NCI-H82 treated with DMSO at 0.1 percent for 48 hours (cell line): ENCODE measurements at regions not wholly inside any gene's neighbourhood (a gene's known extent, or its start where the extent isn't known, plus 50 kb on each side); places are given as distances from the start of the nearest gene placed in this dataset.
"Not testable (repeated sequence)": the region's sequence is repeated elsewhere in the genome, so short reads cannot be mapped to it uniquely, and the experiment has no call there.

Experiments used
- DNase-seq: peaks from one replicate; lab custom pipeline; 2025; ENCODE audit not compliant: unreplicated experiment; lab: John Stamatoyannopoulos, UW

DNA sequence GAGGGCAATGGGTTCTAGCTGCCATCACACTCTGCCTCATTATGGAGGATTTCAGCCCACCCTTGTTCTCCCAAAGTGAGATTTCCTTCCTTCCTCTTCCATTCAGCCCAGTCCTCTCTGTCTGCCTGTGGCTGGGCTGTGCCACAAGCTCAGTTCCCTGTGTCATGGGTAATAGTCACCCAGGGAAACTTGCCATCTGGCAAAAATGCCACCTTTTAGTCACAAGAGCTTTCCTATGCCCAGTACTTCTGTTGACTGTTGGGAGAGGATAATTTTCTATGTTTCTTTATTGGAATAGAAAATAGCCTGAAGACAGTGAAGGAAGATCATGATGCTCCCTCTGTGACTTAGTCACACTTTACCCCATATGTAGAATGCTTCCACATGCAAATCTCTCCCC, 71.4 kb downstream of the TLR4 start:
- DNase-seq: no peak

DNA sequence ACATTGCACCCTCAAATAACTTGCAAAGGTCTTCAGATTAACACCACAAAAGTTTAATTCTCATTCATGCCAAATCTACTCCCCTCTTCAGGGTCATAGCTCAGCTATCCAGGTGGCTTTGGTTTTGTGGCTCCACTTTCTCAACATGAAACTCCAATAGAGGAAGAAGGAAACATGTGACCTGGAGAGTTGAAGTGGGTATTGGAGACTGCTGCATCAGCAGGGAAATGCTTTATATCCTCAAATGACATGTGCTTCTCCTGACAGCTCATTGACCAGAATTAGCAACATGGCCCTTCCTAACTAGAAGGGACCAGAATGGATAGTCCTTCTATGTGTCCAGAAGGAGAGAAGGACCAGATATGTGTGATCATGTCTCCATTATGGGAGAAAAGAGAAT, 73.6 kb downstream of the TLR4 start:
- no peak for DNase-seq

DNA sequence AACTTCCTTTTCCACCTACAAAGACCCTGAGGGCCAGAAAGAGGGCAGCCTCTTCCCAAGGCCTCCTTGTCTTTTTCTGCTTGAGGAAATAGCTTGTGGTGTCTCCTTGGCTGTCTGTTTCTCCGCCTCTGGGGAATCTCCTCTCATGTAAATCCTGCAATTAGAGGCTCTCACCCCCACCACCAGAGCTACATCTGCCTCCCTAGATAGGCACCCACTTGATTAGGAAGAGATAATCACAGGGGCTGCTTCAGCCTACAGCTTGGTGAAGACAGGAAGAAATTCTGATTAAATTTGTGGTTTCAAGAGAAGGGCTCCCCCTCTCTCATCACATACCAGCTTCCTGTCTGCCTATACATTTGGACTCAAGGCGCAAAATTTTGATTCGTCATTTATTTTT, 75.6 kb downstream of the TLR4 start:
- peak; percentile 71 for DNase-seq

DNA sequence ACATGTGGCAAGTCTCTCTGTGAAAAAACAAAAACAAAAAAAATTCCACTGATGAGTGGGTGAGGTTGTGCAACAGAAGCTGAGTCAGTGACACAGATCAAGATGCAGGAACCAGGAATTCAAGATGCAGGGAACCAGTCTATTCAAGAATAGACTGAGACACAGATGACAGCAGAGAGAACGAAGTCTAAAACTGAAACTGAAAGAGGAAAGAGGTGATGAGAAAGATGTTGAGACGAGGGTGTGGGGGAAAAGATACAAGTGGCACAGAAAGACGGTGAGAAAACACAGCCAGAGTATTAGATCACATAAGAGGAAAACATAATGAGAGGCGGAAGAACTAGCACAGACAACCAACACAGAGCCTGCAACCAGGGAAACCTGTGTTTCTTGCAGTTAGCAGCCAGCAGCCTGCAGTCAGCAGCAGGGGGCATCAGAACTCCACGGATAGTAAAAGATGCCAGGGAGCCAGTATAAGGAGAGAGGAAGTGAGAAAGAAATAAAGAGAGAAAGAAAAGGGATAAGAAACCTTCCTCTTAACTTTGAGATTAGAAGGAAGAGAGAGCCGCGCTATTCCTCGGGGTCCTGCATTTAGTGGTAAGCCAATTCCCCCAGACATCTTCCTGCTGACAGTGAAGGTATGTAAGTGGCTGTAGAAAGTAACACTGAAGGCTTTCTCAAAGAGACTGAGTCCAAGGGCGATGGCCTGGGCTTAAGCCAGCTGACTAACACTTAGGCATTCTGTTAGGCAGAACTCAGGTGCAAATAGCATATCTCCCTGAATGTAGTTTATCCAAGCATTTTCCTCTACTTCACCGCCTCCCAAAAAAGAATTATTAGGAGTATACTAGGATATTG, 79.0 kb downstream of the TLR4 start:
- peak; percentile 75 for DNase-seq

DNA sequence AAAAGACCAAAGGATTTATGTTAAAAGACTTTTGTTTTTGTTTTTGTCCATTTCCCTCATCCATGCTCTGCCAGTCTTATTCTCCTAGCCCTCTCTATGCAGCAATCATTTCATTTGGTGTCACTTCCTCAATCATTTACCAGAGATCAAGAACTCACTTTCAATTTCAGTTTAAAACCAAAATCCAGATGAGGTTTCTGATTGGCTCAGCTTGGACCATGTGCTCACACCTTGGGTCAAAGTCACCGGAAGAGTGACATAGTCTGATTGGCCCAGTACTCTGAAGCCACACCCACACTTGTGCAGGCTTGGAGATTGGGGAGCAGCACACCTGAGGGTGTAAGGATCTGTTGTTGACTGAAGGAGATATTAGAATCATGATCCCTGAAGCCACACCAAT, 79.6 kb downstream of the TLR4 start:
- no peak for DNase-seq

DNA sequence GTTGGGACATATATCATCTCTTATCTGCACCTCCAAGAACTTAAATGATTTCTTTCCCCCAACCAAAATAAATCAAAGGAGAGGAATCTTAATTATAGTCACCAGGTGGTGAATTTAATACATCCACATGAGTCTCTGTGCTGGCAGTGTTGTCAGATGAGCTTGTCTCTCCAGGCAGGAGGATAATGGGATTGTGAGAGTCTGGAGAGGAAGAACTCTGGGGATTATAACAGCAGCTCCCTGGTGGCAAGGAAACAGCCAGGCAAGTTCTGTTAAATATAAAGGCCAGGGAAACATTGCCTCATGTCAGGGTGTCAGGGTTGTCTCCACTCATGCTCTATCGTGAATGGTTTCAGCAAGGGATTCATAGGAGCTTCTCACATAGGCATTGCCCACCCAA, 80.8 kb downstream of the TLR4 start:
- peak; percentile 91 for DNase-seq

DNA sequence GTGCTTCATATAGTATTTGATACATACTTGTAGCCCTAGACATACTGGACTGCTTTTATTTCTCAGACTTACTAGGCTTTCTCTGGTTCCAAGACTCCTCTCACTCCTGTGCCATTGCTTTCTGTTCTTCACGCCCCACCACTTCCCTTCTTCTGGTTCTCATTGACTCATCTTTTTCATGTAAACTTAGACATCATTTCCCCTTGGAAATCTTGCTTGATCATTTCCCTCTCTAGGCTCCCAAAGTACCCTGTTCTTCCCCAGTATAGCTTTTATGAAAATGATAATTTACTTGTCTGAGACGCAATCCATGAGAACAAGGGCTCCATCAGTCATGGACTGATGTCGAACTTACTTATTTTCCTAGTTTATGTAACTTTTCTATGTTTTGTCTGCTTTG, 83.5 kb downstream of the TLR4 start:
- no peak for DNase-seq

DNA sequence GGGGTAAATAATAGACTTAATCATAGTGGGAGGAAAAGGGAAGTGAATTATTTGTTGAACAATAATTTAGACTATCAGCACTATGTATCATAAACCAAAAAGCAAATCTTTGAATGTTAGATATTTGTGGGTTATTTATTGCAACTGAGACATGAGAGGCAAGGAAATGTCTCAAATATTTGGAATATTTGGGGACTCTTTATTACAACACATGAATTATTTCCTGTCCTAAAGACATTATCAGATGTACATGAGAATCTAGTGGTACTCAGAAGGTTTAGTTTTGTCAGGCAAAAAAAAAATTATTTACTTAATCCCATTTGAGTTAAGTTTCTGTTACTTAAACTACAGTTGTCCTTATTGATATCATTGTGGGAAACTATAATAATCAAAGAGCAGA, 91.1 kb downstream of the TLR4 start:
- DNase-seq: no peak

DNA sequence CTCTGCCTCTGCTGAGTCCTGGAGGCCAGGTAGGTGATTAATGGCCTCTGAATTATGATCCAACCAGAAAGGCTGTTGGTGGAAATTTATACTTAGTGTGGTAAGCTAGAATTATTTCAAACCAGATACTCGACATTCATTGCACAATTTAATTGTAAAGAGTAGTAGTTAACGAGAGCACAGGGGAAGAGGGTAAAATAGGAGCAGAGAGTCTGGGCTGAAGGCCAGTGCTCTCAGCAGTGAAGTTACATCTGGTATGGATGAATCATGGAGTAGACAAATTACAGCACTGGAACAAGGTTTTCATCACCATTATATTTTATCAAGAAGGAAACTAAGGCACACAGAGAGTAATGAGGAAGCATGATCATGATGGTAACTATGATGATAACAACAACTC, 92.5 kb downstream of the TLR4 start:
- no peak for DNase-seq

DNA sequence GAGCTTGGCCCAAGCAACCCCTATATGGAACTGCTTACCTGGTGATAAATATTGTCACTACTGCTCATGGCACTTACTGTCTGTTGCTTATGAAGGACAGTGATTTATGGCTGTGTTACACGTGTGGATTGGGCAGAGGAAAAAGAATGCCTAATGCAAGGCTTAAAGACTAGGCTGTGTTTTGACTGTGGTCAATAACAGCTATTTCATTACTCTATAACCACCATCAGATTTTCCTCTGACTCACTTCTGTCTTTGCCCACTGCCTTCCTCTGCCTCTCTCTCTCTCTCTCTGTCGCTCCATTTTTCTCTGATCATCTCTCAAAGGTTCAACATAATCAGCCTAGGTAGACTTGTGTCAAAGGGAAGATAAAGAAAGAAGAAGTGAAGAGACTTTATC, 96.2 kb downstream of the TLR4 start:
- no peak for DNase-seq

DNA sequence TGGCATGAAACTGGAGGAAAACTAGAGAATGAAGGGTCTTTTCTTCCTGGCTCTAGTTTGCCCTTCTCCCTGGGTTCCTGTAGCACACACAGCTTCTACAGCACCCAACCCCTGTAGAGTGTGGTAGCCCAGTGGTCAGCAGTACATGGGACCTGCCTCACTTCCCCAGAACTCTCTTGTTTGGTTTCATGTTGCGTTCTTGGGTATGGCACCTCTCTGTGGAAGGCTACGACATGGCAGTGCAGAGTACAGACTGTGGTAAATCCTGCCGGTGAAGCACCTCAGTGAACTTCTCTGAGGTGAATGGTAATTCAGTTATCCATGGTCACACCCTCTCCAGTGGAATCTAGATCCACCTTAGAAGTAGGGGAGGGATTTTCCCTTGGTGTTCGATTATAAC, 105.5 kb downstream of the TLR4 start:
- no peak for DNase-seq

DNA sequence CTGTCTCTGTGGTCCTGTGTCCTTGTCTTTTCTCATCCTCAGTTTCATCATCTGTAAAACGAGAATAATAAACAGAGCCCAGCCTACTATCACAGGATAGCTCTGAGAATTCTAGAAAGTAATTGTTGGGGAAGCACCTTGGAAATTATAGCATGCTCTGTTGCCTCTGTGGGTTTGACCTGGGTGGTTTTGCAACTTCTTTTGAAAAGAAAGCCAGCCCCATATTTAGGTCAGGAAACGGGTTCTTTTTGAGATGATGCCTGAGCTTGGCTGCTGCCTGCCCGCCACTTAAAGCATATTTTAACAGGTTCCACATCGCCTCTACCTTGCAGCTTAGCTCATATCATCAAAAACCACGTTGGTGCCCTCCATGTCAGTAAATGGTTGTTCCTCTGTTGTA, 111.1 kb downstream of the TLR4 start:
- no peak for DNase-seq

DNA sequence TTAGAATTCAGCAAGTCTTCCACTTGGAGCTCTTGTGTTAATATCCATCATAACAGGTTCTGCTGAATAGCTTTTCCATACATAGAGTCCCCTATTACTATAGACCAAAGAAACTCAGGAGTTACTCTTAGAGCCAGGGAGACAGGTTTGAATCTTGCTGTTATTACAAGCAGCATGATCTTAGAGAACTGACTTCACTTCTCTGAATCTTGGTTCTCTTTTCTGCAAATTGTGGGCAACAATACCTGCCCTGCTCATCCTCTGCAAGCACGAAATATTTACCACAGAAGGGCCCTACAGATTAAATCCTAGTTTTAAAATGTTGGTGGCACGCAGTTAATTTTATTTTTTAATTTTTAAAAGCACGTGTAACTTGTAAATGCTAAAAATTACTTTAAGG, 111.7 kb downstream of the TLR4 start:
- no peak for DNase-seq

DNA sequence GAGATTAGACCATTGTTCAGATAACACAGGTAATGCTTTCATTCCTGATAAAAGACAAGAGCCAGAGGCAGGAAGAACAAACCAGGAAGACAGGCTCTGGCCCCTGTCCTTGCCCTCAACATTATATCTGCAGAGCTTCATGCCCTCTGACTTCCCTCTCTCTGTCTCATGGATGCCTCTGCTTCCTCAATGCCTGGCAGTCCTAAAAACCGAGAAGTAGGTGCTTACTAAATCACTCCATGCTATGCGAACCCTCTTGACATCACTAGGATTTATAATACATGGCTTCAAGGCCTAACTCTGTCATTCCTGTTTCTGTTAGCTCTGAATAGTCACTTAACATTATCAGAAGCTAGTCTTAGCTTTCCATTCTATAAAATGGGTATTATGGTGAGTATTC, 117.8 kb downstream of the TLR4 start:
- DNase-seq: no peak

DNA sequence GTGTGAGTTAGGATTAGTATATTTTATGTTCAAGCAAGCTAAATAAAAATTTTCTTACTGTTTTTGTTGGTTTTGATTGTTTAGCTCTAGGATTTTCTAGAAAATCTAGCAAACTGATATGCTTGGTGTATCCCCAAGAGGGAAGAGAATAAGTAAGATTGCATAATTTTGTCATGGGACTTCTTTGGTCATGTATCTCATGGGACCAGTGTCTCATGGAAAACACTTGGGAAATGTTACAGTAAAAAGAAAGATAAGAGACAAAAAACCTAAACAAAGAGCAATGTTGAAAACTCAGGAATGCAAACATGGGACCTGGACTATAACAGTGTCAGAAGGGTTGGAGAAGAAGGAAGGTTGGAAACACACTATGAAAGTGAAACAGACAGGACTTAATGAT, 119.4 kb downstream of the TLR4 start:
- DNase-seq: no peak

DNA sequence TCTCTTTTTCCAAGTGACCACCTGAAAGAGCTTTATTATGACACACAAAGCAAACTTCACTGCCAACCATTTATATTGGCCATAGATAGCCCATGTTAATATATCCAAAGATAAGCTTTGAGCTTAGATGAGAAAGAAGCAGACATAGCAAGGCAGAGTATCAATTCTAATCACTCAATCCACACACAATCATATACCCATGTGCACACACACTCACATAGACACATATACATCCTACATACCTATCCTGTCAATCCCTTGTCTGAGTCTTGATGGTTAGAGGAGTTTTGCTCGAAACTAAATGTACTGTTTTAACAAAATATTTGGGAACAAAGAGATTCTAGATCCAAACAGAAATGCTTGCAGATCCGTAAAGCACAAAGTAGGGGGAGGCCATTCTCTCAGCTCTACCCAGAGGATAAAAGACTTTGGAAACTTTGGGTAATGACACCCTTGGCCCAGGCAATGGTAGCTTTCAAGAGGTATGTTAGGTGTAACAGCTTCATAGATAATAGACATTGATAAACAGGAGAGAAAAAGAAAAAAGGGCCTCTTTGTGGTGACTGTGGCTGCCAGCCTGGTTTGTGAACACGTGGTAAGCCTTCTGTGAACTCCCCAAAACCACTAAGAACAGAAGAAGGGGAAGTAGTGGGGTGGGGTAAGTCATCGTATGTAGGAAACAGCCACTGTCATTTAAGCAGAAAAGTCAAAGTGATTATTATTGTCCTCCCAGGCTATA, 121.6 kb downstream of the TLR4 start:
- no peak for DNase-seq

DNA sequence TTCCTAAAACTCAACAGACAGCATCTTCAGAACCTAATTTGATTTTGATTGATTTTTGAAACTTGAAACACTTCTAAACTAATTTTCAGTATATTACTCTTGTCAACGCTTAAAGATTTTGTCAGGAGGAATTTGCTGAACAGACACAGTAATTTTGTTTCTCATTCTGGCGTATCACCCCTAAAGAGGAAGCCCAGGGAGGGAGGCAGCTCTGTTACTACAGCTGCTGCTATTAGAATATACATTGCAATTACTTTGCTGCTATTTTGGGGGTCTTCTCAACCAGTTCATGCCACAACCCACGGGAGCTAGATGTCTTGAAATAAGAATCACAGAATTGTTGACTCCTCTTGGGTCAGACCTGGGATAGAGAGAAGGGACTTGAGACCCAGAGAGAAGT, 122.6 kb downstream of the TLR4 start:
- no peak for DNase-seq

DNA sequence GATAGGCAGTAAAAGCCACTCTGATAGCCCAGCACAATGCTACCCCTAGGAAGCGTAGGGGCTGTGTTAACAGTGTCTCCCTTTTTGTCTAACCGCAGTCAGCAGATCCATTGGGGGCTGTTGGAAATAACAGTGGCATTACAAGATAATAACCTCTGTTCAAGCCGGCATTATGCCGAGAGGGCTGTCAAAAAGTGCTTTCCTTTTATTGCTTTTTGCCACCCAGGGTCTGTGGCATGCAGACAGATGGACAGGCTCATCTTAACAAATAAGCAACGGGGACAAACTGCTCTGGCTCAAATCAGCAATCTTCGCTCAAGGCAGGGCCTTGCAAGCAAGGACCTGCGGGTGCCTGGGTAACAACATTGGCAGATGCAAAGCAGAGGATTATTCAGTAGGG, 123.3 kb downstream of the TLR4 start:
- no peak for DNase-seq

DNA sequence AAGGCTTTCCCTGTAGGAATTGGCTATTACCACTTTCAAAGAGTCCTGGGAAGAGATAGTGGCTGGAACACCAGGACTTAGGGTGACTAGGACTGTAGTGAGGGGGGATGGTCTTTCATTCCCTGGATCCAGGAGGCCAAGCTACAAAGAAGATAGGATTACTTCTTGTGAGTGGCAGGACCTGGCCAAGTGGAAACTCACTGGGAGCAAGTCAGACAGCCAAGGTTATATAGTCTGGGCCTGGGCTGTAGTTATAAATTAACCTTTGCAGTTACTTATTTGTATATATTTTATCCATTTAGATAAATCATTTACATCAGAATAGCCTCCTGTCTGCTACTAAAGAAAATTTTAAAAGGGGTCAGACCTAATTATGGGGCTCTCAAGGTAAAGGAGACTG, 124.3 kb downstream of the TLR4 start:
- no peak for DNase-seq

DNA sequence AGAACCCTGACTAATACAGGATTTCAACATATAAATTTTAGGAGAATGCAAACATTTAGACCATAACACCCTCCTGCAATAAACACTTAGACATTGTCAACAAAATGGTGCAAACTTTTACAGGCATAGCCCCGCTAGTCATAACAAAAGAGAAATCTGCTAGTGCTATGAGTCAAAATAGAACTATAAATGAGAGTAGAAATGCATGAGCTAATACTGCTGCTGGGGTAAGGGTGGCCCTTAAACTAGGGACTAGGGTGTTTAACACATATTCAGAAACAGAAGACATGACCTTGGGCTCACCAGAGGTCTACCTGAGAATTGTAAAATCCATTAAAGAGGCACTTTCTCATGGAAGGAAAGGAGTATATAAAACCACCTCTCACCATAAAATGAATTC, 131.6 kb downstream of the TLR4 start:
- DNase-seq: no peak

DNA sequence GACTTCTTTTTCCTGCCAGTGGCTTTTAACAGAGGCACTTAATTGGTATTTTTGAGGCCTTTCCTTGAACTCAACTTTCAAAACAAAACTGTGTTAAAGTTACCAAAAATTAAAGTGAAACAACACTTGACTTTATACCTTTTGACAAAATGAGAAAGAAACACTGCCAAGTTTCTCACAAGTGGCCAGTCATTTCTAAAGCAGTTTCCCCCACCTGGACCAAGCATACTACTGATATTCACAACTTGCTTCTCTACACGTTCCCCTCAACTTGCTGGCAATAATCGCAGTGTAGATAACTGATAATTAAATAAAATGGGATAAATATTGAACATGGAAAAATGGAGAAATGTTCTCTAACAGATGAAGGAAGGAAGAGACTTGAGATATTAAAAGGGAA, 135.7 kb downstream of the TLR4 start:
- DNase-seq: no peak

DNA sequence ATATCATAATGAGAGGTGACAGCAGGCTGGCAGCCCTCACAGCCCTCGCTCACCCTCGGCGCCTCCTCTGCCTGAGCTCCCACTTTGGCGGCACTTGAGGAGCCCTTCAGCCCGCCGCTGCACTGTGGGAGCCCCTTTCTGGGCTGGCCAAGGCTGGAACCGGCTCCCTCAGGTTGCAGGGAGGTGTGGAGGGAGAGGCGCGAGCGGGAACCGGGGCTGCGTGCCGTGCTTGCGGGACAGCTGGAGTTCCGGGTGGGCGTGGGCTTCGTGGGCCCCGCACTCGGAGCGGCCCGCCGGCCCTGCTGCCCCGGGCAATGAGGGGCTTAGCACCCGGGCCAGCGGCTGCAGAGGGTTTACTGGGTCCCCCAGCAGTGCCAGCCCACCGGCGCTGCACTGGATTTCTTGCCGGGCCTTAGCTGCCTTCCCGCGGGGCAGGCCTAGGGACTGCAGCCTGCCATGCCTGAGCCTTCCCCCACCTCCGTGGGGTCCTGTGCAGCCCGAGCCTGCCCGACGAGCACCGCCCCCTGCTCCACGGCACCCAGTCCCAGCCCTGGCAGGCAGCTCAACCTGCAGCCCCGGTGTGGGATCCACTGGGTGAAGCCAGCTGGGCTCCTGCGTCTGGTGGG, 147.7 kb downstream of the TLR4 start:
- not testable (repeated sequence) for DNase-seq
